ENCODE measurements at regions not wholly inside any gene's neighbourhood (a gene's known extent, or its start where the extent isn't known, plus 50 kb on each side); places are given as distances from the start of the nearest gene placed in this dataset.
"Not testable (repeated sequence)": the region's sequence is repeated elsewhere in the genome, so short reads cannot be mapped to it uniquely, and the experiment has no call there.

GRCh38 chr2:153575171-153575853 is 96.8 kb upstream of the RPRM start:
- no peak overlapping the region for H3K4me3 ChIP-seq (ENCODE audit: low read depth, low read length)
- in situ Hi-C loops (cut with HindIII; ENCODE audit: low sequenced_read_pairs), result no loop called here
- DNase-seq (ENCODE audit: low read depth), result no peak
- TF ChIP-seq CTCF (IDR thresholded peaks at IDR 0.05; ENCODE audit: low read depth, low read length, missing control alignments), result no peak

- no peak for TF ChIP-seq CTCF (IDR thresholded peaks at IDR 0.05; ENCODE audit: low read depth, low read length, missing control alignments)
- in situ Hi-C loops (cut with HindIII; ENCODE audit: low sequenced_read_pairs), result no loop called here
- no peak for DNase-seq (ENCODE audit: low read depth)
Observed at GRCh38 chr2:153584244-153584643, 105.7 kb upstream of the RPRM start.

GRCh38 chr2:153588408-153588807 is 109.8 kb upstream of the RPRM start:
- TF ChIP-seq CTCF (IDR thresholded peaks at IDR 0.05; ENCODE audit: low read depth, low read length, missing control alignments), result no peak
- no peak overlapping the region for H3K4me3 ChIP-seq (ENCODE audit: low read depth, low read length)
- in situ Hi-C loops (cut with HindIII; ENCODE audit: low sequenced_read_pairs), result no loop called here
- DNase-seq (ENCODE audit: low read depth), result no peak

More at GRCh38 chr2:153584244-153584643, 105.7 kb upstream of the RPRM start:
- no peak overlapping the region for H3K4me3 ChIP-seq (ENCODE audit: low read depth, low read length)

- no peak for TF ChIP-seq CTCF (IDR thresholded peaks at IDR 0.05; ENCODE audit: low read depth, low read length, missing control alignments)
Observed at GRCh38 chr2:153589586-153589985, 111.0 kb upstream of the RPRM start.

GRCh38 chr2:153593086-153593485 is 114.5 kb upstream of the RPRM start:
- DNase-seq (ENCODE audit: low read depth); in situ Hi-C loops (cut with HindIII; ENCODE audit: low sequenced_read_pairs); H3K4me3 ChIP-seq (ENCODE audit: low read depth, low read length): not testable (repeated sequence)

More at GRCh38 chr2:153589586-153589985, 111.0 kb upstream of the RPRM start:
- in situ Hi-C loops (cut with HindIII; ENCODE audit: low sequenced_read_pairs), result no loop called here
- no peak for DNase-seq (ENCODE audit: low read depth)
- H3K4me3 ChIP-seq (ENCODE audit: low read depth, low read length), result no peak overlapping the region

- in situ Hi-C loops (cut with HindIII; ENCODE audit: low sequenced_read_pairs), result no loop called here
- H3K4me3 ChIP-seq (ENCODE audit: low read depth, low read length), result no peak overlapping the region
- DNase-seq (ENCODE audit: low read depth), result peak; percentile 18
- no peak for TF ChIP-seq CTCF (IDR thresholded peaks at IDR 0.05; ENCODE audit: low read depth, low read length, missing control alignments)
Observed at GRCh38 chr2:153595939-153596338, 117.4 kb upstream of the RPRM start.

- no peak for TF ChIP-seq CTCF (IDR thresholded peaks at IDR 0.05; ENCODE audit: low read depth, low read length, missing control alignments)
- in situ Hi-C loops (cut with HindIII; ENCODE audit: low sequenced_read_pairs), result no loop called here
- no peak for DNase-seq (ENCODE audit: low read depth)
- H3K4me3 ChIP-seq (ENCODE audit: low read depth, low read length), result no peak overlapping the region
Observed at GRCh38 chr2:153601812-153602211, 123.2 kb upstream of the RPRM start.

Data from astrocyte of the cerebellum (primary cell).